ENCODE measurements at regions not wholly inside any gene's neighbourhood (a gene's known extent, or its start where the extent isn't known, plus 50 kb on each side); places are given as distances from the start of the nearest gene placed in this dataset.

- no peaks in the 10 kb centered on the region for H3K27me3 Mint-ChIP-seq (ENCODE audit: unreplicated experiment)
- no peak overlapping the region for H3K27ac Mint-ChIP-seq (ENCODE audit: unreplicated experiment)
- DNase-seq (ENCODE audit: low spot score): no peak
- peaks cover 8% of the 10 kb centered on the region for H3K36me3 Mint-ChIP-seq (ENCODE audit: low read depth, unreplicated experiment)
- H3K9me3 Mint-ChIP-seq (ENCODE audit: unreplicated experiment): no peaks in the 10 kb centered on the region
- H3K4me1 Mint-ChIP-seq (ENCODE audit: unreplicated experiment): peaks cover 13% of the 10 kb centered on the region
- H3K4me3 Mint-ChIP-seq (ENCODE audit: unreplicated experiment): no peak overlapping the region
- no peak for TF ChIP-seq CTCF (IDR thresholded peaks at IDR 0.05; ENCODE audit: unreplicated experiment)
Observed at GRCh38 chr18:7360606-7361170, 129.8 kb downstream of the LRRC30 start.

DNA sequence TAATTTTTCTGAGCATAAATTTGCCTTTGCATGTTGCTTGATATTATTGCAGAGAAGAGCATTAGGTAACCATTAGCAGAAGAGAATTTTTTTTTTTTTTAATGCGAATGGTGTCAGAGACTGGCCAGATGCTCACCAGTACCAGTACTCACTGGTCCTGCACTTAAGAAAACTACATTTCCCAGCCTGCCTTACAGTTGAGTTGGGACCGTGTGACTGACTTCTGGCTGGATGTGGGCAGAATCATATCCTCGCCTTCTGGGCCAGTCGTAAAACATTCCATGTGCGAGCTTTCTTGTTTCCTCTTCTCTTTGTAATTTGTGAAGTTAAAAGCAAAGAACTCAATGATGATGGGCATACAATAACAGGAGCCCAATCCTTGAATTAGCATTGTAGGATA lies 132.4 kb downstream of the LRRC30 start:
- no peak for TF ChIP-seq CTCF (IDR thresholded peaks at IDR 0.05; ENCODE audit: unreplicated experiment)
- H3K27ac Mint-ChIP-seq (ENCODE audit: unreplicated experiment): no peak overlapping the region
- no peak for DNase-seq (ENCODE audit: low spot score)
- H3K27me3 Mint-ChIP-seq (ENCODE audit: unreplicated experiment): no peaks in the 10 kb centered on the region
- no peak overlapping the region for H3K4me3 Mint-ChIP-seq (ENCODE audit: unreplicated experiment)
- H3K36me3 Mint-ChIP-seq (ENCODE audit: low read depth, unreplicated experiment): peaks cover 8% of the 10 kb centered on the region
- H3K9me3 Mint-ChIP-seq (ENCODE audit: unreplicated experiment): no peaks in the 10 kb centered on the region
- H3K4me1 Mint-ChIP-seq (ENCODE audit: unreplicated experiment): peaks cover 30% of the 10 kb centered on the region

- Mint-ChIP-seq H3K9me3 (ENCODE audit: unreplicated experiment) (no peaks in the 10 kb centered on the region), H3K4me3 (ENCODE audit: unreplicated experiment) (peak overlapping the region; percentile 59), H3K4me1 (ENCODE audit: unreplicated experiment) (peaks cover 54% of the 10 kb centered on the region), H3K27me3 (ENCODE audit: unreplicated experiment) (peaks cover 2% of the 10 kb centered on the region), H3K36me3 (ENCODE audit: low read depth, unreplicated experiment) (no peaks in the 10 kb centered on the region), H3K27ac (ENCODE audit: unreplicated experiment) (peak overlapping the region; percentile 61)
- no peak for DNase-seq (ENCODE audit: low spot score)
- TF ChIP-seq CTCF (IDR thresholded peaks at IDR 0.05; ENCODE audit: unreplicated experiment): no peak
Observed at GRCh38 chr18:7366597-7366996, 135.7 kb downstream of the LRRC30 start.

DNA sequence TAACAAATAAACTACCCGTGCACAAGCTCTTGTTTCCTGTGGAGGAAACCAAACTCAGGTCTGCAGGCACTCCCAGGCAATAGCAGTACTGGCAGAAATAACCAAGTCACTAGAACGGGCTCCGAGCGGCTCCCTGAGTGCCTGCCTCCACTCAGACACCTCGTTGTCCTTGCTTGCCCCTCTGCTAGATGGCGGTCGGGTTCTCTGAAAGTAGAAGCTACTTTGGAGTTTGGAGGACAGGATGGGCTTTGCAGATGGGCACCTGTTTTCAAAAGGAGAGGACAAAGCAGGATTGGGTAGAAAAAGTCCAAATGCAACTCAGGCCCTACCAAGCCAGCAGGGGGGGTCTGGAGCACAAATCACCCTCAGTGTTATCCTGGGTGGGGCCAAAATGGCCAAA lies 136.4 kb downstream of the LRRC30 start:
- Mint-ChIP-seq H3K27ac (ENCODE audit: unreplicated experiment) (peak overlapping the region; percentile 61), H3K27me3 (ENCODE audit: unreplicated experiment) (peaks cover 2% of the 10 kb centered on the region), H3K36me3 (ENCODE audit: low read depth, unreplicated experiment) (no peaks in the 10 kb centered on the region), H3K4me1 (ENCODE audit: unreplicated experiment) (peaks cover 58% of the 10 kb centered on the region), H3K4me3 (ENCODE audit: unreplicated experiment) (no peak overlapping the region), H3K9me3 (ENCODE audit: unreplicated experiment) (no peaks in the 10 kb centered on the region)
- no peak for TF ChIP-seq CTCF (IDR thresholded peaks at IDR 0.05; ENCODE audit: unreplicated experiment)
- no peak for DNase-seq (ENCODE audit: low spot score)

GRCh38 chr18:7369006-7369405 lies 138.1 kb downstream of the LRRC30 start:
- Mint-ChIP-seq H3K4me3 (ENCODE audit: unreplicated experiment) (no peak overlapping the region), H3K36me3 (ENCODE audit: low read depth, unreplicated experiment) (no peaks in the 10 kb centered on the region), H3K9me3 (ENCODE audit: unreplicated experiment) (no peaks in the 10 kb centered on the region), H3K4me1 (ENCODE audit: unreplicated experiment) (peaks cover 64% of the 10 kb centered on the region), H3K27me3 (ENCODE audit: unreplicated experiment) (peaks cover 2% of the 10 kb centered on the region), H3K27ac (ENCODE audit: unreplicated experiment) (peak overlapping the region; percentile 98)
- peak; percentile 43 for DNase-seq (ENCODE audit: low spot score)
- no peak for TF ChIP-seq CTCF (IDR thresholded peaks at IDR 0.05; ENCODE audit: unreplicated experiment)

All from endothelial cell (in vitro differentiated cells).